ENCODE measurements at regions not wholly inside any gene's neighbourhood (a gene's known extent, or its start where the extent isn't known, plus 50 kb on each side); places are given as distances from the start of the nearest gene placed in this dataset.
"Not testable (repeated sequence)": the region's sequence is repeated elsewhere in the genome, so short reads cannot be mapped to it uniquely, and the experiment has no call there.

GRCh38 chr6:160804639-160805038 lies 102.6 kb downstream of the PLG start:
- CTCF ChIA-PET, result no interaction called here
- Mint-ChIP-seq H3K36me3 (ENCODE audit: low read depth) (no peaks in the 10 kb centered on the region), H3K4me3 (no peak overlapping the region), H3K4me1 (no peaks in the 10 kb centered on the region), H3K9me3 (peaks cover 4% of the 10 kb centered on the region), H3K27ac (no peak overlapping the region), H3K27me3 (no peaks in the 10 kb centered on the region)
- no peak for DNase-seq
- POLR2A ChIA-PET, result no interaction called here

GRCh38 chr6:160808263-160808662 lies 106.2 kb downstream of the PLG start:
- CTCF ChIA-PET, result no interaction called here
- Mint-ChIP-seq H3K27ac (no peak overlapping the region), H3K4me1 (no peaks in the 10 kb centered on the region), H3K9me3 (peaks cover 2% of the 10 kb centered on the region), H3K27me3 (peaks cover 3% of the 10 kb centered on the region), H3K36me3 (ENCODE audit: low read depth) (no peaks in the 10 kb centered on the region), H3K4me3 (no peak overlapping the region)
- DNase-seq, result no peak
- POLR2A ChIA-PET, result no interaction called here

DNA sequence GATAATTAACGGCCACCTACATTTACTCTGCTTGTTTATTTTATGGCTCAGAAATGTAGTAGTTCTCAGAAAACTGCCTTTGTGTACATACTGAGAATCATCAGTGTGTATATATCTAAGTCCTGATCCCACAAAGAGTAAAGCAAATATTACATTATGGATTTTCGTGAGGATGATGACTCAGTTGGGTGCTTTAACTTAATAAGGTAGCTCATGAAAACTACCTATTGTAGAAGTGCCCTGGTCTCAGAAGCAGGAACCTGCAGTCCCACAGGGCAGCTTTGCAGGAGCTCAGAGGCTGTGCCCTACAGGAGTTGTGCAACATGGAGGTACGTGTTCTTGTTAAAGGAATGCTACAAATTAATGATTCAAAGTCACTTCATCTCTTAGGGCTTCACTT lies 108.2 kb downstream of the PLG start:
- H3K36me3 Mint-ChIP-seq (ENCODE audit: low read depth), result no peaks in the 10 kb centered on the region
- peaks cover 5% of the 10 kb centered on the region for H3K27me3 Mint-ChIP-seq
- peaks cover 2% of the 10 kb centered on the region for H3K9me3 Mint-ChIP-seq
- H3K4me3 Mint-ChIP-seq, result no peak overlapping the region
- CTCF ChIA-PET, result interaction anchor here (0.7 kb wide), 1 partner anchor 9 kb away, joined by 3 read pairs; no protein-coding TSS in a partner anchor
- no peak overlapping the region for H3K27ac Mint-ChIP-seq
- no peak for DNase-seq
- no peaks in the 10 kb centered on the region for H3K4me1 Mint-ChIP-seq
- POLR2A ChIA-PET, result no interaction called here

DNA sequence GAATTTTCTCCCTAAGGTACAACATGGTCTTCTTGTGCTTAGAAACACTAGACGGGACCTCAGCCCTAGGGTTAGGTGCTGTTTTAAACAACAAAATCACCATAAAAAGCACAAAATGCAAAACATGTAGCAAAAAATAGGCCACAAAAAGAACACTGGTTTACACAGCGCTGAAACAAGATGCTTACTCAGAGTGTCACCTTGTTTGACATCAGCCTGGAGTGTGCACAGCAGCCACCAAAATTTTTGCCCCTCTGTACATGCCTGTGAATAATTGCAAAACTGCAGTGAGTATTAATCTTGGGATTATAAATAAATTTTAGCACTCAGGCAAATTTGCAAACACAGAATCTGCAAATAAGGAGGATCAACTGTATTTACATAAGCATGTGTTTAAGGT lies 110.1 kb downstream of the PLG start:
- H3K9me3 Mint-ChIP-seq, result no peaks in the 10 kb centered on the region
- no peaks in the 10 kb centered on the region for H3K4me1 Mint-ChIP-seq
- H3K36me3 Mint-ChIP-seq (ENCODE audit: low read depth), result no peaks in the 10 kb centered on the region
- DNase-seq, result no peak
- peaks cover 5% of the 10 kb centered on the region for H3K27me3 Mint-ChIP-seq
- no peak overlapping the region for H3K4me3 Mint-ChIP-seq
- ChIA-PET CTCF (no interaction called here), POLR2A (no interaction called here)
- no peak overlapping the region for H3K27ac Mint-ChIP-seq

- ChIA-PET CTCF (no interaction called here), POLR2A (no interaction called here)
- no peaks in the 10 kb centered on the region for H3K36me3 Mint-ChIP-seq (ENCODE audit: low read depth)
- peaks cover 13% of the 10 kb centered on the region for H3K9me3 Mint-ChIP-seq
- H3K4me3 Mint-ChIP-seq, result no peak overlapping the region
- peaks cover 2% of the 10 kb centered on the region for H3K27me3 Mint-ChIP-seq
- no peak for DNase-seq
- no peaks in the 10 kb centered on the region for H3K4me1 Mint-ChIP-seq
- no peak overlapping the region for H3K27ac Mint-ChIP-seq
Observed at GRCh38 chr6:160818934-160819333, 116.9 kb downstream of the PLG start.

GRCh38 chr6:160820661-160821060 lies 118.6 kb downstream of the PLG start:
- POLR2A ChIA-PET; H3K4me1 Mint-ChIP-seq; H3K36me3 Mint-ChIP-seq (ENCODE audit: low read depth): not testable (repeated sequence)

GRCh38 chr6:160831739-160832138 lies 129.7 kb downstream of the PLG start:
- no peaks in the 10 kb centered on the region for H3K9me3 Mint-ChIP-seq
- no peak overlapping the region for H3K27ac Mint-ChIP-seq
- ChIA-PET POLR2A (no interaction called here), CTCF (no interaction called here)
- no peaks in the 10 kb centered on the region for H3K27me3 Mint-ChIP-seq
- DNase-seq, result no peak
- H3K4me1 Mint-ChIP-seq, result no peaks in the 10 kb centered on the region
- H3K4me3 Mint-ChIP-seq, result no peak overlapping the region
- no peaks in the 10 kb centered on the region for H3K36me3 Mint-ChIP-seq (ENCODE audit: low read depth)

More at GRCh38 chr6:160820661-160821060, 118.6 kb downstream of the PLG start:
- DNase-seq, H3K4me3 Mint-ChIP-seq, H3K27me3 Mint-ChIP-seq, CTCF ChIA-PET, H3K27ac Mint-ChIP-seq: not testable (repeated sequence)
- peaks cover 13% of the 10 kb centered on the region for H3K9me3 Mint-ChIP-seq

GRCh38 chr6:160832422-160832821 lies 130.4 kb downstream of the PLG start:
- no peaks in the 10 kb centered on the region for H3K4me1 Mint-ChIP-seq
- H3K36me3 Mint-ChIP-seq (ENCODE audit: low read depth), result no peaks in the 10 kb centered on the region
- H3K9me3 Mint-ChIP-seq, result no peaks in the 10 kb centered on the region
- CTCF ChIA-PET, result no interaction called here
- no peak for DNase-seq
- no peak overlapping the region for H3K27ac Mint-ChIP-seq
- no peaks in the 10 kb centered on the region for H3K27me3 Mint-ChIP-seq
- POLR2A ChIA-PET, result no interaction called here
- no peak overlapping the region for H3K4me3 Mint-ChIP-seq

- Mint-ChIP-seq H3K4me1 (no peaks in the 10 kb centered on the region), H3K27me3 (no peaks in the 10 kb centered on the region), H3K27ac (no peak overlapping the region), H3K4me3 (no peak overlapping the region), H3K36me3 (ENCODE audit: low read depth) (no peaks in the 10 kb centered on the region), H3K9me3 (no peaks in the 10 kb centered on the region)
- POLR2A ChIA-PET, result no interaction called here
- no peak for DNase-seq
- CTCF ChIA-PET, result no interaction called here
Observed at GRCh38 chr6:160837146-160837545, 135.1 kb downstream of the PLG start.

DNA sequence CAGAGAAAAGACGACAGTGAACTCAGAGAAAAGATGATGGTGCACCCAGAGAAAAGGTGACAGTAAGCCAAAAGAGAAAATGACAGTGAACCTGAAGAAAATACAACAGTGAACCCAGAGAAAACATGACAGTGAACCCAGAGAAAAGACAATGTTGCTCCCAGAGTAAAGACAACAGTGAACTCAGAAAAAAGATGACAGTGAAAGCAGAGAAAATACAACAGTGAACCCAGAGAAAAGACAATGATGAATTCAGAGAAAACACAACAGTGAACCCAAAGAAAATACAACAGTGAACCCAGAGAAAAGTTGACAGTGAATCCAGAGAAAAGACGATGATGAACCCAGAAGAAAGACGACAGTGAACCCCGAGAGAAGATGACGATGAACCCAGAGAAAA lies 140.5 kb upstream of the MAP3K4 start:
- Mint-ChIP-seq H3K4me3 (no peak overlapping the region), H3K27ac (no peak overlapping the region), H3K9me3 (no peaks in the 10 kb centered on the region), H3K36me3 (ENCODE audit: low read depth) (no peaks in the 10 kb centered on the region), H3K27me3 (no peaks in the 10 kb centered on the region), H3K4me1 (no peaks in the 10 kb centered on the region)
- ChIA-PET CTCF (no interaction called here), POLR2A (no interaction called here)
- DNase-seq, result no peak

DNA sequence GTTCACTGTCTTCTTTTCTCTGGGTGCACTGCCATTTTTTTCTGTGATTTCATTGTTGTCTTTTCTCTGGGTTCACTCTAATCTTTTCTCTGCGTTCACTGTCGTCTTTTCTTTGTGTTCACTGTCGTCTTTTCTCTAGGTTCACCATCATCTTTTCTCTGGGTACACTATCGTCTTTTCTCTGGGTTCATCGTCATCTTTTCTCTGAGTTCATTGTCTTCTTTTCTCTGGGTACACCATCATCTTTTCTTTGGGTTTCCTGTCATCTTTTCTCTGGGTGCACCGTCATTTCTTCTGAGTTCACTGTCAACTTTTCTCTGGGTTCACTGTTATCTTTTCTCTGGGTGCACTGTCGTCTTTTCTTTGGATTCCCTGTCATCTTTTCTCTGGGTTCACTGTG lies 137.6 kb upstream of the MAP3K4 start:
- Mint-ChIP-seq H3K4me1 (no peaks in the 10 kb centered on the region), H3K4me3 (no peak overlapping the region), H3K27ac (no peak overlapping the region), H3K9me3 (no peaks in the 10 kb centered on the region), H3K27me3 (no peaks in the 10 kb centered on the region), H3K36me3 (ENCODE audit: low read depth) (no peaks in the 10 kb centered on the region)
- CTCF ChIA-PET, result no interaction called here
- POLR2A ChIA-PET, result no interaction called here
- DNase-seq, result no peak

GRCh38 chr6:160858886-160859285 lies 132.7 kb upstream of the MAP3K4 start:
- H3K4me3 Mint-ChIP-seq, result no peak overlapping the region
- no peaks in the 10 kb centered on the region for H3K4me1 Mint-ChIP-seq

GRCh38 chr6:160859822-160860221 lies 131.7 kb upstream of the MAP3K4 start:
- no peak for DNase-seq
- H3K27ac Mint-ChIP-seq, result no peak overlapping the region
- CTCF ChIA-PET, result no interaction called here
- no peak overlapping the region for H3K4me3 Mint-ChIP-seq
- POLR2A ChIA-PET, result no interaction called here
- no peaks in the 10 kb centered on the region for H3K9me3 Mint-ChIP-seq
- no peaks in the 10 kb centered on the region for H3K4me1 Mint-ChIP-seq
- H3K36me3 Mint-ChIP-seq (ENCODE audit: low read depth), result no peaks in the 10 kb centered on the region
- H3K27me3 Mint-ChIP-seq, result no peaks in the 10 kb centered on the region

More at GRCh38 chr6:160858886-160859285, 132.7 kb upstream of the MAP3K4 start:
- Mint-ChIP-seq H3K27ac (no peak overlapping the region), H3K27me3 (no peaks in the 10 kb centered on the region), H3K36me3 (ENCODE audit: low read depth) (no peaks in the 10 kb centered on the region), H3K9me3 (no peaks in the 10 kb centered on the region)
- DNase-seq, result no peak
- ChIA-PET CTCF (no interaction called here), POLR2A (no interaction called here)

- ChIA-PET CTCF (no interaction called here), POLR2A (no interaction called here)
- H3K4me1 Mint-ChIP-seq, result no peaks in the 10 kb centered on the region
- DNase-seq, result no peak
- no peaks in the 10 kb centered on the region for H3K9me3 Mint-ChIP-seq
- no peak overlapping the region for H3K4me3 Mint-ChIP-seq
- no peak overlapping the region for H3K27ac Mint-ChIP-seq
- no peaks in the 10 kb centered on the region for H3K27me3 Mint-ChIP-seq
- no peaks in the 10 kb centered on the region for H3K36me3 Mint-ChIP-seq (ENCODE audit: low read depth)
Observed at GRCh38 chr6:160861824-160862223, 129.7 kb upstream of the MAP3K4 start.

DNA sequence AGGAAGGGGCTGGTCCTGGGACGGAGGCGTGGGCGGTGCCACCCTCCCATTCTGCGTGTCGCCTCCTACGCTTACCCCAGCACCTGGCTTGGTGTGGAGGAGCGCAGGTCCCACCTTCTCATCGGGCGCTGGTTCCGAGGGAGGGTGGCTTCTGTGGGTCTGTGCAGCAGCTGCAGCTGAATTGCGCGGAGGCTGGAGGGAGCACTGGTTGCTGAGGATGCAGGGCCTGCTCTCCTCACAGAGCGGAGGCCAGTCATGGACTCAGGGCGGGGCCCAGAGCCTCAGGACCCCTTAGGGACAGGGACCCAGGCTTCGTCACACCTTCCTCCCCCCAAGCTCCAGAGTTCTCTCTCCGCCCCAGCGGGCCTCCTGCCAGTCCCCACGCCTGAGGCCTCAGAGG lies 127.8 kb upstream of the MAP3K4 start:
- H3K4me1 Mint-ChIP-seq, result no peaks in the 10 kb centered on the region
- H3K36me3 Mint-ChIP-seq (ENCODE audit: low read depth), result no peaks in the 10 kb centered on the region
- H3K4me3 Mint-ChIP-seq, result no peak overlapping the region
- ChIA-PET CTCF (no interaction called here), POLR2A (no interaction called here)
- H3K9me3 Mint-ChIP-seq, result no peaks in the 10 kb centered on the region
- DNase-seq, result no peak
- no peak overlapping the region for H3K27ac Mint-ChIP-seq
- no peaks in the 10 kb centered on the region for H3K27me3 Mint-ChIP-seq
